GM12875 (cell line): ENCODE measurements at regions not wholly inside any gene's neighbourhood (a gene's known extent, or its start where the extent isn't known, plus 50 kb on each side); places are given as distances from the start of the nearest gene placed in this dataset.

Experiments used
- H3K4me3 ChIP-seq: one replicate; pipeline ENCODE4 v1.5.1; 2011; ENCODE audit warnings: low read depth, low read length, control low read depth
- TF ChIP-seq, protein P1 (sequence below): IDR thresholded peaks from 2 replicates; pipeline ENCODE4 v1.5.1; 2011; ENCODE audit warnings: low read depth, mild to moderate bottlenecking, control low read depth, inconsistent platforms, low read length, moderate library complexity, borderline replicate concordance; ENCODE audit not compliant: insufficient read depth

DNA sequence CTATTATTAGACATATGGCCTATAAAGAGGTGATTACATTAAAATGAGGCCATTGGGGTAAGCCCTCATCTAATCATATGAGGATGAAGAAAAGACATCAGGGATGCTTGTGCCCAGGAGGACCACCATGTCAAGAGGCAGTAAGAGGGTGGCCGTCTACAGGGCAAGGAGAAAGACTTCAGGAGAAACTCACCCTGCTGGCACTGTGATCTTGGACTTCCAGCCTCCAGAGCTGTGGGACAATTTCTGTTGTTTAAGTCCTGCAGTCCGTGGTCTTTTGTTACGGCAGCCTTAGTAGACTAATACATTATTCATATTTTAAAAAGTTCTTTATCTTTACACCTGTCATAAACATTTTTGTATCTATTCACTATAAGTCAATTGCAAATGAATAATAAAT is 290.0 kb downstream of the PRL start:
- TF ChIP-seq, protein P1, sequence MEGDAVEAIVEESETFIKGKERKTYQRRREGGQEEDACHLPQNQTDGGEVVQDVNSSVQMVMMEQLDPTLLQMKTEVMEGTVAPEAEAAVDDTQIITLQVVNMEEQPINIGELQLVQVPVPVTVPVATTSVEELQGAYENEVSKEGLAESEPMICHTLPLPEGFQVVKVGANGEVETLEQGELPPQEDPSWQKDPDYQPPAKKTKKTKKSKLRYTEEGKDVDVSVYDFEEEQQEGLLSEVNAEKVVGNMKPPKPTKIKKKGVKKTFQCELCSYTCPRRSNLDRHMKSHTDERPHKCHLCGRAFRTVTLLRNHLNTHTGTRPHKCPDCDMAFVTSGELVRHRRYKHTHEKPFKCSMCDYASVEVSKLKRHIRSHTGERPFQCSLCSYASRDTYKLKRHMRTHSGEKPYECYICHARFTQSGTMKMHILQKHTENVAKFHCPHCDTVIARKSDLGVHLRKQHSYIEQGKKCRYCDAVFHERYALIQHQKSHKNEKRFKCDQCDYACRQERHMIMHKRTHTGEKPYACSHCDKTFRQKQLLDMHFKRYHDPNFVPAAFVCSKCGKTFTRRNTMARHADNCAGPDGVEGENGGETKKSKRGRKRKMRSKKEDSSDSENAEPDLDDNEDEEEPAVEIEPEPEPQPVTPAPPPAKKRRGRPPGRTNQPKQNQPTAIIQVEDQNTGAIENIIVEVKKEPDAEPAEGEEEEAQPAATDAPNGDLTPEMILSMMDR: no peak

DNA sequence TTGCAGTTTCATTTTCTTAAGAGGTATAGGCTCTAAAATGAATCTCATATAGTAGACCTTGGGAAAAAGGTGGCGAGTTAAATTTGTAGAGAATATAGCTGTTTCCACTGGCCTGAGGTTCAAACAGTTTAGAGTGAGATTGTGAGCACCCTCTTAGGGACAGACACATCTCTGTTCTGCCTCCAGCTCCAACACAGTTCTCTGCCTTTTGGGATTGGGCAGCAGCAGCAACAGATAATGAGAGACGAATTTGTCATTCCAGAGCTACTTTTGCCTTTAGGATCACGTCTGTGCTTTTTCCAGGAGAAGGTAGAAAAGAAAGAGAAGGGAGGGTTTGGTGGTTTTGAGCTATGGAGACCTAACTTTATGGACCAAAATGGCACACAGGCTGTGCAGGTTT is 289.4 kb downstream of the PRL start:
- H3K4me3 ChIP-seq: no peak overlapping the region
- TF ChIP-seq, protein P1: no peak

More for the DNA sequence above, 290.0 kb downstream of the PRL start:
- no peak overlapping the region for H3K4me3 ChIP-seq

DNA sequence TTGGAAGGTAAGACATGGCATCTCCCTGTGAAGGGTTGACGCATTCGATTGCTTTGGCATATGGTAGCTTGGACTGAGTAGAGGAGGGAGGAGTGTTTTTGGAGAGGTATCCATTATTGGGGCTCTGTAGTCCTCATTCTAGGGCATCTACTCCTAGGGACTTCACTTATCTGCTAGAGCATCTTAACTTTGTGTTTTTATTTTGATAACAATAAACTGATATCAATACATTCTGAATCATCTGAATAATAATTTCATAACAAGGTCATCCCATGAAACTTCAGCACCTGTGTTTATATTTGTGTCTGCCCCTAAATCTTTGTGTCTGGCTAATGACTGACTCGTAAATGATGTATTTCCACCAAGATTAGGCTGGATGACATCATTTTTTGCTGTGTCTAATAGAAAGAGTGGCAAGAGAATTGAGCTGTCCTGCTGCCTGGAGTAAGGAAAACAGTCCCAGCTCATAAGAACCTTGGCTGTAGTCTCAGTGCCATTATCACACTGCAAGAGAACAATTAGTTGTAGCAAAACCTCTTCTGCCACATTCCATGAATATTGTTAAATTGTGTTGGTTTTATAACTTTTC is 288.5 kb downstream of the PRL start:
- TF ChIP-seq, protein P1: no peak
- H3K4me3 ChIP-seq: no peak overlapping the region

- TF ChIP-seq, protein P1: no peak
Observed at GRCh38 chr6:22010102-22010501, 286.7 kb downstream of the PRL start.

DNA sequence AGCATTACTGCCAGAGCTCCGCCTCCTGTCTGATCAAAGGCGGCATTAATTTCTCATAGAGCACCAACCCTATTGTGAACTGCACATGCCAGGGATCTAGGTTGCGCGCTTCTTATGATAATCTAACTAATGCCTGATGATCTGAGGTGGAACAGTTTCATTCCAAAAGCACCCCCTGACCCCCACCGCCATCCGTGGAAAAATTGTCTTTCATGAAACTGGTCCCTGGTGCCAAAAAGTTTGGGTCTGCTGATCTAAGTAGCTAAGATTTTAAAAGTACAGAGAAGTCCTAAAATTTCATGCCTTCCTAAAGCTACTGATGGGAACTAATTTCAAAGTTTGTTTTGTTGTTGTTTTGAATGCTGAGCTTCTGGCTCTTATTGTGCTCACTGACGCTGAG is 281.6 kb downstream of the PRL start:
- no peak overlapping the region for H3K4me3 ChIP-seq
- TF ChIP-seq, protein P1: no peak

More at GRCh38 chr6:22010102-22010501, 286.7 kb downstream of the PRL start:
- H3K4me3 ChIP-seq: no peak overlapping the region

DNA sequence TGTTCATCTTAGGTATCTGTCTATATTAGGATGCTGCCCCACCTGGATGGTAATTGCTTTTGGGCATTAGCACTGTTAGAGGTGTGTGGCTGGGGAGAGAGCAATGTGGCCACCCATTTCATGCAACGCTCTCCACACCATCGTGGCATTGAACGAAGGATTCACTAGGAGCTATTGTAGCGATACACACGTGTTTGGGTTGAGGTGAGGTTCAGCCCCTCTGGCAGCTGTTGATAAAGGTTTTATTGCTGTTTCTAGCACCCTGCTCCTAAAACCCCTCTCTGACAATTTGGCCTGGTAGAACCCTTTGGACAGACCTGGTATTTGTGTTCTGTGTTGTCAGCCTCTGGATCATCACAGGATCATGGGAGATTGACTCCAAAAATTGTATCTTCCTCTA is 280.9 kb downstream of the PRL start:
- TF ChIP-seq, protein P1: no peak

DNA sequence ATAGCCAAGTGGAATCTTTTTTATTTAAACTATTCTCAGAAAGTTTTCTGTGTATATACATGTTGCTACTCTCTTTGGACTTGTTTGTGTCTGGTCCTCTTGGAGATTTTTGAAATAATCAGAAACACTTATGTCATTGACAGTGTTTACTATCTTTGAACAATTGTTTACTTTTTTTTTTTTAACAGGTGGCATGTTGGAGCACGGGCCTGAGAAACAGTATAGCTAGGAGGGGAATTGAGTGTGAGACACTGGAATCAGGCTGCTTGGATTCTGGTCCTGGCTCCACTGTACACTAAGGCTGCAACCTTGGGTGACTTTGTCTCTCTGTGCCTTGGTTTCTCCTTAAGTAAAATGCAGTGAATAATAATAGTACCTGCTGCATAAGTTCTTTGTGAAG is 279.6 kb downstream of the PRL start:
- TF ChIP-seq, protein P1: no peak
- no peak overlapping the region for H3K4me3 ChIP-seq

More for the DNA sequence above, 280.9 kb downstream of the PRL start:
- H3K4me3 ChIP-seq: no peak overlapping the region
